GM18519 (cell line): ENCODE measurements at regions not wholly inside any gene's neighbourhood (a gene's known extent, or its start where the extent isn't known, plus 50 kb on each side); places are given as distances from the start of the nearest gene placed in this dataset.
"Not testable (repeated sequence)": the region's sequence is repeated elsewhere in the genome, so short reads cannot be mapped to it uniquely, and the experiment has no call there.

Experiments
- ATAC-seq: cut with Tn5 transposase; IDR thresholded peaks from one replicate; pipeline ENCODE4 v1.9.1; 2021; ENCODE audit warnings: mild to moderate bottlenecking, moderate library complexity; ENCODE audit not compliant: unreplicated experiment, low FRiP score

GRCh38 chr5:126058392-126058791, 364.8 kb upstream of the GRAMD2B start:
- not testable (repeated sequence) for ATAC-seq

GRCh38 chr5:126062398-126063221, 360.6 kb upstream of the GRAMD2B start:
- no peak for ATAC-seq

GRCh38 chr5:126065061-126065460, 358.1 kb upstream of the GRAMD2B start:
- no peak for ATAC-seq

GRCh38 chr5:126066836-126067235, 356.4 kb upstream of the GRAMD2B start:
- no peak for ATAC-seq

GRCh38 chr5:126067404-126067803, 355.8 kb upstream of the GRAMD2B start:
- ATAC-seq, result no peak

GRCh38 chr5:126069329-126069728, 353.9 kb upstream of the GRAMD2B start:
- no peak for ATAC-seq

- no peak for ATAC-seq
These were observed 352.7 kb upstream of the GRAMD2B start for GRCh38 chr5:126070481-126070880.

GRCh38 chr5:126074538-126074937, 348.7 kb upstream of the GRAMD2B start:
- no peak for ATAC-seq

- no peak for ATAC-seq
These were observed 343.9 kb upstream of the GRAMD2B start for GRCh38 chr5:126079266-126079665.

GRCh38 chr5:126081209-126081608, 342.0 kb upstream of the GRAMD2B start:
- ATAC-seq, result no peak

GRCh38 chr5:126093041-126093440, 330.2 kb upstream of the GRAMD2B start:
- no peak for ATAC-seq

GRCh38 chr5:126093718-126094117, 329.5 kb upstream of the GRAMD2B start:
- no peak for ATAC-seq

- no peak for ATAC-seq
These were observed 328.2 kb upstream of the GRAMD2B start for GRCh38 chr5:126094991-126095390.

GRCh38 chr5:126096442-126097006, 326.7 kb upstream of the GRAMD2B start:
- no peak for ATAC-seq

- ATAC-seq, result no peak
These were observed 325.3 kb upstream of the GRAMD2B start for GRCh38 chr5:126097876-126098275.

- ATAC-seq, result no peak
These were observed 324.7 kb upstream of the GRAMD2B start for GRCh38 chr5:126098330-126099017.

- no peak for ATAC-seq
These were observed 324.1 kb upstream of the GRAMD2B start for GRCh38 chr5:126099077-126099476.

- ATAC-seq, result no peak
These were observed 322.4 kb upstream of the GRAMD2B start for GRCh38 chr5:126100767-126101166.

- no peak for ATAC-seq
These were observed 321.3 kb upstream of the GRAMD2B start for GRCh38 chr5:126101901-126102300.

GRCh38 chr5:126103050-126103449, 320.2 kb upstream of the GRAMD2B start:
- no peak for ATAC-seq

- no peak for ATAC-seq
These were observed 319.3 kb upstream of the GRAMD2B start for GRCh38 chr5:126103868-126104267.

GRCh38 chr5:126104341-126104740, 318.9 kb upstream of the GRAMD2B start:
- no peak for ATAC-seq
